22Rv1 (cell line): ENCODE measurements at regions not wholly inside any gene's neighbourhood (a gene's known extent, or its start where the extent isn't known, plus 50 kb on each side); places are given as distances from the start of the nearest gene placed in this dataset.

Experiments used
- H3K27ac ChIP-seq: fragments of 450-650 bp; 2 replicates; pipeline ENCODE4 v1.5.1; 2017
- CTCF ChIP-seq: fragments of 450-650 bp; IDR thresholded peaks from 2 replicates; pipeline ENCODE4 v1.5.1; 2017; ENCODE audit warnings: mild to moderate bottlenecking
- ZFX ChIP-seq: fragments of 450-650 bp; IDR thresholded peaks from 2 replicates; pipeline ENCODE4 v1.6.1; 2017; ENCODE audit warnings: antibody characterized with exemption, borderline replicate concordance

- H3K27ac ChIP-seq: no peak overlapping the region
- TF ChIP-seq CTCF (no peak), ZFX (no peak)
Observed at GRCh38 chr7:25322473-25322872, 94.2 kb upstream of the NPVF start.

GRCh38 chr7:25325186-25325757 lies 97.0 kb upstream of the NPVF start:
- no peak for TF ChIP-seq CTCF
- no peak overlapping the region for H3K27ac ChIP-seq

GRCh38 chr7:25326501-25327156 lies 98.3 kb upstream of the NPVF start:
- H3K27ac ChIP-seq: no peak overlapping the region
- no peak for TF ChIP-seq CTCF
- TF ChIP-seq ZFX: no peak

GRCh38 chr7:25329815-25330214 lies 101.5 kb upstream of the NPVF start:
- no peak overlapping the region for H3K27ac ChIP-seq
- TF ChIP-seq CTCF (no peak), ZFX (no peak)

GRCh38 chr7:25333296-25333928 lies 105.1 kb upstream of the NPVF start:
- H3K27ac ChIP-seq: no peak overlapping the region
- no peak for TF ChIP-seq ZFX
- no peak for TF ChIP-seq CTCF

- no peak for TF ChIP-seq ZFX
- TF ChIP-seq CTCF: no peak
Observed at GRCh38 chr7:25347360-25348066, 119.2 kb upstream of the NPVF start.

GRCh38 chr7:25348104-25348503 lies 119.8 kb upstream of the NPVF start:
- TF ChIP-seq CTCF (no peak), ZFX (no peak)
- no peak overlapping the region for H3K27ac ChIP-seq

More at GRCh38 chr7:25347360-25348066, 119.2 kb upstream of the NPVF start:
- no peak overlapping the region for H3K27ac ChIP-seq
